ENCODE measurements at regions not wholly inside any gene's neighbourhood (a gene's known extent, or its start where the extent isn't known, plus 50 kb on each side); places are given as distances from the start of the nearest gene placed in this dataset.

DNA sequence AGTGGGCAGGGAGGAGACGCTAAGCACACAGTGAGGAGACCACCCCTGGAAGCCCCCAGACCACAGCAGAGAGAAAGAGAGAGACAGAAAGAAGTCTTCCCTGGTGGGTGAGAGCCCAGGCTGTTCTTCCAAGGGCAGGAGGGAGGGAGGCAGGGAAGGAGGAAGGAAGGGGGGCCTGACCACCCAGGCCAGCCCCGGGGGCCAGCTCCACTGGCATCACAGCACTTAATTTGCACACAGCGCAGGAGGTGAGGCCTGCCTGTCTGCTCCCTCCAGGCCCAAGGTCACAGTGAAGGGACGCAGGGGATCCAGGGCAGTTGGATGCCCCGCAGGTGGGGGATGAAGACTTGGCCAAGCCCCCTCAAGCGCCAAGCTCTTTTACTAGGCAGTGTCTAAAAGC is 141.9 kb upstream of the C14orf180 start:
- Histone ChIP-seq H3K4me3 (replicated peaks in 1 of 3; ENCODE audit: low read depth in 2 of 3, low read length in 3 of 3) (no peak overlapping the region), H3K27ac (ENCODE audit: low read depth in 1 of 2, low read length in 2 of 2) (no peak overlapping the region), H3K27me3 (ENCODE audit: control insufficient read depth in 2 of 2, insufficient read depth in 2 of 2, low read length in 2 of 2) (no peaks in the 10 kb centered on the region), H3K9ac (ENCODE audit: insufficient read depth, low read length, poor library complexity, severe bottlenecking) (no peak overlapping the region), H3K4me2 (replicated peaks; ENCODE audit: extremely low read depth, low read length, poor library complexity, severe bottlenecking) (no peak overlapping the region), H3K9me3 (replicated peaks in 1 of 2; ENCODE audit: control insufficient read depth in 1 of 2, insufficient read depth in 1 of 2, low read length in 2 of 2) (no peaks in the 10 kb centered on the region), H2AFZ (ENCODE audit: insufficient read depth, low read depth, low read length, poor library complexity, severe bottlenecking) (no peak overlapping the region), H4K20me1 (ENCODE audit: insufficient read depth, low read length) (no peaks in the 10 kb centered on the region), H3K79me2 (ENCODE audit: insufficient read depth, low read length) (no peaks in the 10 kb centered on the region), H3K36me3 (replicated peaks in 1 of 2; ENCODE audit: control insufficient read depth in 1 of 2, insufficient read depth in 2 of 2, low read length in 2 of 2) (no peaks in the 10 kb centered on the region), H3K4me1 (ENCODE audit: control insufficient read depth in 1 of 2, insufficient read depth in 2 of 2, low read length in 2 of 2) (peaks cover 0 to 8% of the 10 kb centered on the region in 2 donors)
- Mint-ChIP-seq H3K4me1 (peaks cover 4% of the 10 kb centered on the region), H3K27ac (no peak overlapping the region), H3K27me3 (ENCODE audit: low read depth in 3 of 3) (peaks cover 0 to 5% (median 2%) of the 10 kb centered on the region in 3 donors), H3K9me3 (peaks cover 0 to 2% (median 0%) of the 10 kb centered on the region in 7 donors), H3K36me3 (no peaks in the 10 kb centered on the region), H3K4me3 (no peak overlapping the region)
- TF ChIP-seq CTCF (IDR thresholded peaks at IDR 0.05) = no peak
- intact Hi-C loops (cut with micrococcal nuclease) = no loop called here
- 94% methylated on average over 2 of the region's 6 CpGs for WGBS (ENCODE audit: insufficient coverage)
- DNase-seq = no peak

DNA sequence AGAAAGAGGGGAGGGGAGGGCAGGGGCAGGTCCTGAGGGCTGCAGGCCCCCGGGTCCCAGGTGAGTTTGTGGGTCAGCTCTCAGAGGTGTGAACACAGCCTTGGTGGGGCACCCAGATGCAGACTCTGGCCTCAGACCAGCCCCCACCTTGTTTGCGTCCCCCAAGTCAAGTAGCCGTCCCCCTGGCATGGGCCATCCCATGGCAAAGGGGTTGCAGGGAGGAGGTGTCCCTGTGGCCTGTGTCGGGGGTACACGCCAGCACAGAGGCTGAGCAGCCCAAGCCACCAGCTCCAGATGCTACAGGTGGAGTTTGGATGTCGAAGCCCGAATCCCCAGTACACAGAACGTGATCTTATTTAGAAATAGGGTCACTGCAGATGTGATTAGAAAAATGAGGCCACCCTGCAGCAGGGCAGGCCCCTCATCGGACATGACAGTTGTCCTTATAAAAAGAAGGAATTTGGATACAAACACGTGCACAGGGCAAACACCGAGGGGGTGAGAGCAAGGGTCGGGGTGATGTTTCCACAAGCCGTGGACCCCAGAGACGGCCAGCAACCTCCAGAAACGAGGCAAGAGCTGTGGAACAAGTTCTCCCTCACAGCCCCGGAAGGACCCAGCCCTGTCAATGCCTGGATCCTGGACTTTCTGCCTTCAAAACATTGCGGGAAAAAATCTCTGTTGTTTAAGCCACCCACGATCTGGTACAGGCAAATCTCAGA is 141.2 kb upstream of the C14orf180 start:
- no peak overlapping the region for H3K4me3 Mint-ChIP-seq
- no peak overlapping the region for H3K27ac ChIP-seq (ENCODE audit: low read depth in 1 of 2, low read length in 2 of 2)
- H4K20me1 ChIP-seq (ENCODE audit: insufficient read depth, low read length) = no peaks in the 10 kb centered on the region
- H3K4me3 ChIP-seq (replicated peaks in 1 of 3; ENCODE audit: low read depth in 2 of 3, low read length in 3 of 3) = no peak overlapping the region
- H3K4me1 Mint-ChIP-seq = peaks cover 4% of the 10 kb centered on the region
- peaks cover 0 to 8% of the 10 kb centered on the region in 2 donors for H3K4me1 ChIP-seq (ENCODE audit: control insufficient read depth in 1 of 2, insufficient read depth in 2 of 2, low read length in 2 of 2)
- peaks cover 0 to 5% (median 2%) of the 10 kb centered on the region in 3 donors for H3K27me3 Mint-ChIP-seq (ENCODE audit: low read depth in 3 of 3)
- H3K9me3 ChIP-seq (replicated peaks in 1 of 2; ENCODE audit: control insufficient read depth in 1 of 2, insufficient read depth in 1 of 2, low read length in 2 of 2) = no peaks in the 10 kb centered on the region
- no peak overlapping the region for H2AFZ ChIP-seq (ENCODE audit: insufficient read depth, low read depth, low read length, poor library complexity, severe bottlenecking)
- peaks cover 0 to 2% (median 0%) of the 10 kb centered on the region in 7 donors for H3K9me3 Mint-ChIP-seq
- no peak overlapping the region for H3K9ac ChIP-seq (ENCODE audit: insufficient read depth, low read length, poor library complexity, severe bottlenecking)
- no peaks in the 10 kb centered on the region for H3K27me3 ChIP-seq (ENCODE audit: control insufficient read depth in 2 of 2, insufficient read depth in 2 of 2, low read length in 2 of 2)
- 94% methylated on average over 17 of the region's 18 CpGs for WGBS (ENCODE audit: insufficient coverage)
- no peaks in the 10 kb centered on the region for H3K79me2 ChIP-seq (ENCODE audit: insufficient read depth, low read length)
- no peaks in the 10 kb centered on the region for H3K36me3 Mint-ChIP-seq
- DNase-seq = peak in 1 of 3 donors; percentile 1
- no peak overlapping the region for H3K27ac Mint-ChIP-seq
- H3K36me3 ChIP-seq (replicated peaks in 1 of 2; ENCODE audit: control insufficient read depth in 1 of 2, insufficient read depth in 2 of 2, low read length in 2 of 2) = no peaks in the 10 kb centered on the region
- H3K4me2 ChIP-seq (replicated peaks; ENCODE audit: extremely low read depth, low read length, poor library complexity, severe bottlenecking) = no peak overlapping the region
- TF ChIP-seq CTCF (IDR thresholded peaks at IDR 0.05) = no peak
- intact Hi-C loops (cut with micrococcal nuclease) = no loop called here

Measured in CD14-positive monocyte (primary cell).